Ishikawa (cell line): ENCODE measurements at regions not wholly inside any gene's neighbourhood (a gene's known extent, or its start where the extent isn't known, plus 50 kb on each side); places are given as distances from the start of the nearest gene placed in this dataset.

Experiments
- CEBPB ChIP-seq: IDR thresholded peaks from 2 replicates; pipeline ENCODE4 v1.6.1; 2012
- CREB1 ChIP-seq: IDR thresholded peaks from 2 replicates; pipeline ENCODE4 v1.6.1; 2012; ENCODE audit warnings: low read depth
- EGR1 ChIP-seq: IDR thresholded peaks from 2 replicates; pipeline ENCODE4 v1.6.1; 2012
- EP300 ChIP-seq: IDR thresholded peaks from 2 replicates; pipeline ENCODE4 v1.6.1; 2012; ENCODE audit warnings: borderline replicate concordance
- FOXM1 ChIP-seq: IDR thresholded peaks from 2 replicates; pipeline ENCODE4 v1.6.1; 2012; ENCODE audit warnings: low read depth, borderline replicate concordance
- NFIC ChIP-seq: IDR thresholded peaks from 2 replicates; pipeline ENCODE4 v1.6.1; 2012
- RAD21 ChIP-seq: IDR thresholded peaks from 2 replicates; pipeline ENCODE4 v1.6.1; 2012; ENCODE audit warnings: low read depth
- TAF1 ChIP-seq: IDR thresholded peaks from 2 replicates; pipeline ENCODE4 v1.6.1; 2012; ENCODE audit warnings: low read depth, mild to moderate bottlenecking
- TCF12 ChIP-seq: IDR thresholded peaks from 2 replicates; pipeline ENCODE4 v1.6.1; 2012; ENCODE audit warnings: low read depth
- TEAD4 ChIP-seq: IDR thresholded peaks from 2 replicates; pipeline ENCODE4 v1.6.1; 2012
- YY1 ChIP-seq: IDR thresholded peaks from 2 replicates; pipeline ENCODE4 v1.6.1; 2012; ENCODE audit warnings: low read depth
- ZBTB7A ChIP-seq: IDR thresholded peaks from 2 replicates; pipeline ENCODE4 v1.6.1; 2012; ENCODE audit warnings: low read depth
- TF ChIP-seq, protein P1 (sequence below): IDR thresholded peaks from 2 replicates; pipeline ENCODE4 v1.6.1; 2012; ENCODE audit warnings: low read depth, mild to moderate bottlenecking
- TF ChIP-seq, protein P2 (sequence below): IDR thresholded peaks from 2 replicates; pipeline ENCODE4 v1.6.1; 2012
- TF ChIP-seq, protein P3 (sequence below): IDR thresholded peaks from 2 replicates; pipeline ENCODE4 v1.6.1; 2012

DNA sequence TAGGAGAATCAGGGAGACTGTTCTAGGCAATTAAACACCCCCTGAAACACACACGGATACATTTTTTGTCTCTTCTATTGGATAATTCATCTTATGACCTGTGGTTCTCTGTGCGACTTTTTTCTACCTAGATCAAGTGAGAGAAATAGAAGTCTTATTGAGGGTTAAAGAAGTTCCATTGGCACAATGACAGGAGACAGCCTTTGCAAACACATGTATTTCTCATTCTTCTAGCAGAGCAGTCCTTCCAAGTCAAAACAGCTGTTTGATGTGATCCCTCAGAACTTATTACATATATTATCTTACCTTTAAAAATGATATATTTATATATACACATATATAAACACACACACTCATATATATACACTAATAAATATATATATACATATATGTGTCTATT lies 496.7 kb downstream of the SLC6A15 start:
- TF ChIP-seq YY1 (no peak), TAF1 (no peak), RAD21 (no peak), CREB1 (no peak), EGR1 (no peak), TEAD4 (no peak), ZBTB7A (no peak)

DNA sequence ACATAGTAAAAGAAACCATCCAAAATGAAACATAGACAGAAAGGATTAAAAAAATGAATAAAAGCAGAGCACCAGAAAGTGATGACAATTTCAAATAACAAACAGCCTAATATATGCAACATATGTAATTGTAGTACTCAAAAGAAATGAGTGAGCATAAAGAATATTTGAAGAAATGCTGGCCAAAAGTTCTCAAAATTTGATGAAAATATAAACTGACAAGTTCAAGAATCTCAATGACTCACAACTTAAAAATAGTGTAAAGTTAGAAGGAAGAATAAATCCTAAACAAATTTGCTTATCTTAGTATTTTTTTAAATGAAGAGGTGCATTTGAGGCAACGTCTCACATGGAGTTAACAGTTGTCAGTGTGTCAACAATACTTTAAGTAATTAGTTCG lies 498.9 kb downstream of the SLC6A15 start:
- TF ChIP-seq ZBTB7A (no peak), EP300 (no peak), CEBPB (no peak), YY1 (no peak), TAF1 (no peak), FOXM1 (no peak), NFIC (no peak), CREB1 (no peak), TCF12 (no peak), TEAD4 (no peak), EGR1 (no peak), RAD21 (no peak)
- TF ChIP-seq, protein P1, sequence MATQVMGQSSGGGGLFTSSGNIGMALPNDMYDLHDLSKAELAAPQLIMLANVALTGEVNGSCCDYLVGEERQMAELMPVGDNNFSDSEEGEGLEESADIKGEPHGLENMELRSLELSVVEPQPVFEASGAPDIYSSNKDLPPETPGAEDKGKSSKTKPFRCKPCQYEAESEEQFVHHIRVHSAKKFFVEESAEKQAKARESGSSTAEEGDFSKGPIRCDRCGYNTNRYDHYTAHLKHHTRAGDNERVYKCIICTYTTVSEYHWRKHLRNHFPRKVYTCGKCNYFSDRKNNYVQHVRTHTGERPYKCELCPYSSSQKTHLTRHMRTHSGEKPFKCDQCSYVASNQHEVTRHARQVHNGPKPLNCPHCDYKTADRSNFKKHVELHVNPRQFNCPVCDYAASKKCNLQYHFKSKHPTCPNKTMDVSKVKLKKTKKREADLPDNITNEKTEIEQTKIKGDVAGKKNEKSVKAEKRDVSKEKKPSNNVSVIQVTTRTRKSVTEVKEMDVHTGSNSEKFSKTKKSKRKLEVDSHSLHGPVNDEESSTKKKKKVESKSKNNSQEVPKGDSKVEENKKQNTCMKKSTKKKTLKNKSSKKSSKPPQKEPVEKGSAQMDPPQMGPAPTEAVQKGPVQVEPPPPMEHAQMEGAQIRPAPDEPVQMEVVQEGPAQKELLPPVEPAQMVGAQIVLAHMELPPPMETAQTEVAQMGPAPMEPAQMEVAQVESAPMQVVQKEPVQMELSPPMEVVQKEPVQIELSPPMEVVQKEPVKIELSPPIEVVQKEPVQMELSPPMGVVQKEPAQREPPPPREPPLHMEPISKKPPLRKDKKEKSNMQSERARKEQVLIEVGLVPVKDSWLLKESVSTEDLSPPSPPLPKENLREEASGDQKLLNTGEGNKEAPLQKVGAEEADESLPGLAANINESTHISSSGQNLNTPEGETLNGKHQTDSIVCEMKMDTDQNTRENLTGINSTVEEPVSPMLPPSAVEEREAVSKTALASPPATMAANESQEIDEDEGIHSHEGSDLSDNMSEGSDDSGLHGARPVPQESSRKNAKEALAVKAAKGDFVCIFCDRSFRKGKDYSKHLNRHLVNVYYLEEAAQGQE: no peak
- TF ChIP-seq, protein P2, sequence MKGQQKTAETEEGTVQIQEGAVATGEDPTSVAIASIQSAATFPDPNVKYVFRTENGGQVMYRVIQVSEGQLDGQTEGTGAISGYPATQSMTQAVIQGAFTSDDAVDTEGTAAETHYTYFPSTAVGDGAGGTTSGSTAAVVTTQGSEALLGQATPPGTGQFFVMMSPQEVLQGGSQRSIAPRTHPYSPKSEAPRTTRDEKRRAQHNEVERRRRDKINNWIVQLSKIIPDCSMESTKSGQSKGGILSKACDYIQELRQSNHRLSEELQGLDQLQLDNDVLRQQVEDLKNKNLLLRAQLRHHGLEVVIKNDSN: no peak
- TF ChIP-seq, protein P3, sequence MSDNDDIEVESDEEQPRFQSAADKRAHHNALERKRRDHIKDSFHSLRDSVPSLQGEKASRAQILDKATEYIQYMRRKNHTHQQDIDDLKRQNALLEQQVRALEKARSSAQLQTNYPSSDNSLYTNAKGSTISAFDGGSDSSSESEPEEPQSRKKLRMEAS: no peak

DNA sequence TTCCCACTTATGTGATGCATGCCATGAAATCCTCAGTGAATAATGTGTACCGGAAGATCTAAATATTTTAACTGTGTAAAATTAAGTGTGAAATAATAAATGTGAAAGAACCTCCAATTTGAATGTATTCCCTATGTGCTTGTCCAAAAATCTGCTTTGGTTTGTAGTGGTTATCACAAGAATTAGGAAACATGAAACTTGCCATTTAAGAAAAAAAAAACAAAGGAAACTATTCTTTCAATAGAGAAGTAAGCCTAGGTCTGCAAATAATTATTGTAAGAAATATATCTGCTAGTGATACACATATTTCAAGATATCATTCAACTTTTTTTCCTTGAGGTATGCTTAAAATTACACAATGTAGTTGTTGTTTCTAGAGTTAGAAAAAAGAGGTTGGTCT lies 500.4 kb downstream of the SLC6A15 start:
- TF ChIP-seq CREB1 (no peak), TAF1 (no peak), NFIC (no peak), RAD21 (no peak), ZBTB7A (no peak), YY1 (no peak), EGR1 (no peak), EP300 (no peak), TCF12 (no peak), TEAD4 (no peak), FOXM1 (no peak), CEBPB (no peak)
- TF ChIP-seq, protein P2: no peak
- TF ChIP-seq, protein P1: no peak
- TF ChIP-seq, protein P3: no peak

DNA sequence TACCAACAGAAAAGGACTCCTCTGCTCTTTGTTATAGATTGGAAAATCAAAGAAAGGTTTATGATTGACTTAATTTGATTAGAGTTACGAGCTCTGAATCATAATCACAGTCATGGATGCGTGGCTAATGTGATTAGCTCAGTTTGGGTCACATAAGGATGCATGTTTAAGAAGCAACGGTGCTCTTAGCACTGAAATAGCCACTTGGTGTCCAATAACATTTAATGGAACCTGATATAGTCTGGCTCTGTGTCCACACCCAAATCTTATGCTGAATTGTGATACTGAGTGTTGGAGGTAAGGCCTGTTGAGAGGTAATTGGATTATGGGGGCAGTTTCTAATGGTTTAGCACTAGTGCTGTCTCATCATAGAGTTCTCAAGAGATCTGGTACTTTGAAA lies 501.6 kb downstream of the SLC6A15 start:
- TF ChIP-seq TAF1 (no peak), EGR1 (no peak), YY1 (no peak), CREB1 (no peak), CEBPB (no peak), RAD21 (no peak), TCF12 (no peak), TEAD4 (no peak), ZBTB7A (no peak), EP300 (no peak), FOXM1 (no peak), NFIC (no peak)
- TF ChIP-seq, protein P2: no peak
- TF ChIP-seq, protein P1: no peak
- TF ChIP-seq, protein P3: no peak
